GM23338 (cell line): ENCODE measurements at regions not wholly inside any gene's neighbourhood (a gene's known extent, or its start where the extent isn't known, plus 50 kb on each side); places are given as distances from the start of the nearest gene placed in this dataset.

Source experiments
- CREB1 ChIP-seq: fragments of 250-450 bp; sonication (Bioruptor Pico); IDR thresholded peaks from 2 replicates; pipeline ENCODE4 v1.5.0; 2020; ENCODE audit warnings: low read depth, mild to moderate bottlenecking, moderate library complexity
- EZH2 ChIP-seq: fragments of 200-600 bp; sonication (generic); IDR thresholded peaks from one replicate; pipeline ENCODE4 v1.8.0; 2017; ENCODE audit warnings: antibody characterized with exemption, mild to moderate bottlenecking, low read depth; ENCODE audit not compliant: unreplicated experiment
- EZH2phosphoT487 ChIP-seq: fragments of 200-600 bp; sonication (generic); IDR thresholded peaks from one replicate; pipeline ENCODE4 v1.8.1; 2018; ENCODE audit warnings: antibody characterized with exemption; ENCODE audit not compliant: unreplicated experiment
- POLR2AphosphoS5 ChIP-seq: IDR thresholded peaks from 2 replicates; pipeline ENCODE4 v1.6.1; 2016; ENCODE audit warnings: antibody characterized with exemption, low read depth
- STAT1 ChIP-seq: IDR thresholded peaks from one replicate; pipeline ENCODE4 v1.6.1; 2016; ENCODE audit warnings: antibody characterized with exemption; ENCODE audit not compliant: unreplicated experiment
- ZNF331 ChIP-seq: fragments of 250-450 bp; sonication (Bioruptor Pico); IDR thresholded peaks from 2 replicates; pipeline ENCODE4 v1.5.0; 2020; ENCODE audit warnings: low read depth, mild to moderate bottlenecking, moderate library complexity
- TF ChIP-seq, protein P1 (sequence below): IDR thresholded peaks from 2 replicates; pipeline ENCODE4 v1.6.1; 2016; ENCODE audit warnings: antibody characterized with exemption
- TF ChIP-seq, protein P2 (sequence below), 2 experiments: fragments of 200-600 bp in 1 of 2; sonication (generic) in 1 of 2; conservative IDR thresholded peaks; 2 replicates each; pipeline versions ENCODE4 v1.5.1 to v1.6.1; 2016 to 2017; ENCODE audit warnings: antibody characterized with exemption in 2 of 2, low read depth in 2 of 2, mild to moderate bottlenecking in 2 of 2, moderate library complexity in 1 of 2
- TF ChIP-seq, protein P3 (sequence below): IDR thresholded peaks from one replicate; pipeline ENCODE4 v1.6.1; 2018; ENCODE audit warnings: antibody characterized with exemption; ENCODE audit not compliant: unreplicated experiment

DNA sequence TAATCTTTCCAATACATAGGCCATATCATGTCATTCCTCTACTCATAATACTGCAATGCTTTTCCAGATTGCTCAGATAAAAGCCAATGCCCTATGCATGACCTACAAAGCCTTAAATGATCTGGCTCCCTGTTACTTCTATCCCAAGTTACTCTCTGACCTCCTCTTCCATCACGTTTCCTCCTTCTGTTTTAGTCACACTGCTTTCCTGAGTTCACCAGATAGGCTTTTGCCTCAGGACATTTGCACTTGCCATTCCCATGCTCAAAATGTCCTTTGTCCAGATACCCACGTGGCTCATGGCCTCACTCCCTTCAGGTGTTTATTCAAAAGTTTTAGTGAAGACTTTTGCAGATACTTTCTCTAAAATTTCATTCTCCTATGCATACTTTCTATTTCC lies 138.7 kb upstream of the PRICKLE1 start:
- TF ChIP-seq, protein P1, sequence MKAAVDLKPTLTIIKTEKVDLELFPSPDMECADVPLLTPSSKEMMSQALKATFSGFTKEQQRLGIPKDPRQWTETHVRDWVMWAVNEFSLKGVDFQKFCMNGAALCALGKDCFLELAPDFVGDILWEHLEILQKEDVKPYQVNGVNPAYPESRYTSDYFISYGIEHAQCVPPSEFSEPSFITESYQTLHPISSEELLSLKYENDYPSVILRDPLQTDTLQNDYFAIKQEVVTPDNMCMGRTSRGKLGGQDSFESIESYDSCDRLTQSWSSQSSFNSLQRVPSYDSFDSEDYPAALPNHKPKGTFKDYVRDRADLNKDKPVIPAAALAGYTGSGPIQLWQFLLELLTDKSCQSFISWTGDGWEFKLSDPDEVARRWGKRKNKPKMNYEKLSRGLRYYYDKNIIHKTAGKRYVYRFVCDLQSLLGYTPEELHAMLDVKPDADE: no peak
- TF ChIP-seq, protein P2, sequence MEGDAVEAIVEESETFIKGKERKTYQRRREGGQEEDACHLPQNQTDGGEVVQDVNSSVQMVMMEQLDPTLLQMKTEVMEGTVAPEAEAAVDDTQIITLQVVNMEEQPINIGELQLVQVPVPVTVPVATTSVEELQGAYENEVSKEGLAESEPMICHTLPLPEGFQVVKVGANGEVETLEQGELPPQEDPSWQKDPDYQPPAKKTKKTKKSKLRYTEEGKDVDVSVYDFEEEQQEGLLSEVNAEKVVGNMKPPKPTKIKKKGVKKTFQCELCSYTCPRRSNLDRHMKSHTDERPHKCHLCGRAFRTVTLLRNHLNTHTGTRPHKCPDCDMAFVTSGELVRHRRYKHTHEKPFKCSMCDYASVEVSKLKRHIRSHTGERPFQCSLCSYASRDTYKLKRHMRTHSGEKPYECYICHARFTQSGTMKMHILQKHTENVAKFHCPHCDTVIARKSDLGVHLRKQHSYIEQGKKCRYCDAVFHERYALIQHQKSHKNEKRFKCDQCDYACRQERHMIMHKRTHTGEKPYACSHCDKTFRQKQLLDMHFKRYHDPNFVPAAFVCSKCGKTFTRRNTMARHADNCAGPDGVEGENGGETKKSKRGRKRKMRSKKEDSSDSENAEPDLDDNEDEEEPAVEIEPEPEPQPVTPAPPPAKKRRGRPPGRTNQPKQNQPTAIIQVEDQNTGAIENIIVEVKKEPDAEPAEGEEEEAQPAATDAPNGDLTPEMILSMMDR (conservative IDR thresholded peaks at IDR 0.05; ENCODE audit: low read depth in 2 of 2): no peak
- TF ChIP-seq, protein P3, sequence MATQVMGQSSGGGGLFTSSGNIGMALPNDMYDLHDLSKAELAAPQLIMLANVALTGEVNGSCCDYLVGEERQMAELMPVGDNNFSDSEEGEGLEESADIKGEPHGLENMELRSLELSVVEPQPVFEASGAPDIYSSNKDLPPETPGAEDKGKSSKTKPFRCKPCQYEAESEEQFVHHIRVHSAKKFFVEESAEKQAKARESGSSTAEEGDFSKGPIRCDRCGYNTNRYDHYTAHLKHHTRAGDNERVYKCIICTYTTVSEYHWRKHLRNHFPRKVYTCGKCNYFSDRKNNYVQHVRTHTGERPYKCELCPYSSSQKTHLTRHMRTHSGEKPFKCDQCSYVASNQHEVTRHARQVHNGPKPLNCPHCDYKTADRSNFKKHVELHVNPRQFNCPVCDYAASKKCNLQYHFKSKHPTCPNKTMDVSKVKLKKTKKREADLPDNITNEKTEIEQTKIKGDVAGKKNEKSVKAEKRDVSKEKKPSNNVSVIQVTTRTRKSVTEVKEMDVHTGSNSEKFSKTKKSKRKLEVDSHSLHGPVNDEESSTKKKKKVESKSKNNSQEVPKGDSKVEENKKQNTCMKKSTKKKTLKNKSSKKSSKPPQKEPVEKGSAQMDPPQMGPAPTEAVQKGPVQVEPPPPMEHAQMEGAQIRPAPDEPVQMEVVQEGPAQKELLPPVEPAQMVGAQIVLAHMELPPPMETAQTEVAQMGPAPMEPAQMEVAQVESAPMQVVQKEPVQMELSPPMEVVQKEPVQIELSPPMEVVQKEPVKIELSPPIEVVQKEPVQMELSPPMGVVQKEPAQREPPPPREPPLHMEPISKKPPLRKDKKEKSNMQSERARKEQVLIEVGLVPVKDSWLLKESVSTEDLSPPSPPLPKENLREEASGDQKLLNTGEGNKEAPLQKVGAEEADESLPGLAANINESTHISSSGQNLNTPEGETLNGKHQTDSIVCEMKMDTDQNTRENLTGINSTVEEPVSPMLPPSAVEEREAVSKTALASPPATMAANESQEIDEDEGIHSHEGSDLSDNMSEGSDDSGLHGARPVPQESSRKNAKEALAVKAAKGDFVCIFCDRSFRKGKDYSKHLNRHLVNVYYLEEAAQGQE: no peak
- TF ChIP-seq STAT1: no peak
- no peak for TF ChIP-seq POLR2AphosphoS5
- no peak for TF ChIP-seq EZH2
- TF ChIP-seq CREB1 (CRISPR knock-in tag): no peak
- TF ChIP-seq EZH2phosphoT487: no peak
- TF ChIP-seq ZNF331 (CRISPR knock-in tag): no peak
